HT1080 (cell line): ENCODE measurements at regions not wholly inside any gene's neighbourhood (a gene's known extent, or its start where the extent isn't known, plus 50 kb on each side); places are given as distances from the start of the nearest gene placed in this dataset. TPM values are rescaled to one million over a fixed set of nuclear protein-coding genes. Genes with fewer than 3 reads are reported as not detected.
A peak's percentile ranks its signal among the peaks of the same experiment; 100 is the strongest.

Experiments
- DNase-seq: peaks from one replicate; pipeline ENCODE4 v3.0.0-alpha.2; 2015; ENCODE audit warnings: low read depth
- small RNA-seq: library from RNA; depleted of rRNA; stranded (forward); fragments of <200 nt; gene quantifications from one replicate; pipeline ENCODE3, GENCODE V24; 2014

DNA sequence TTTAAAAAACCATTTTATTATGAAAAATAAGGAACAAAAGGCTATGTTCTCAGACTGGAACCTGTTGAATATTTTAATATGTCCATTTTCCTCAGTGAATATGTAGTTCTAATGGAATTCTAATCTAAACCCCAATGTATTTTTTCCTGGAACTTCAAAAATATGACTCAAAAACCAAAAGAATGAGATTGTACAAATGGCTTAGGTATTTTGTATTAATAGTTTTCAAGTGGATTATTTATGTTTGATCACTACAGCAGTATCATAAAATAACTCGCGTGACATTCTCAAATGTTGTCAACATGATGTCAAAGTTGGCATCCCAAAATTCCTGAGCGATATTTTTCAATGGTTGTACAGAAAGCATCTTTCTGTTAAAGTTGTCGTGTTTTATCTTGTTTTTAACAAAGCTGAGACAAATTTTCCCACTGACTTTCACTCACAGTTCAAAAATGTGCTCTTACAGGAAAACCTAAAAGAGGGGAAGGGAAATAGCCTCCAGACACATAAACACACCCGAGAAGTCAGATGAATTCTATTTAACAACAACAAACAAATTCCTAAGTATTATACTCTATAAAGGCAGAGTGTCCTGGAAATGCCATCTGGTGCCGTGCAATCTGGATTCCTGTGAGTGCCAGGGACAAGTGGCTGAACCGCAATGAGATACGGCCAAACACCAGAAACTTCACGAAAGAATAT lies 68.1 kb upstream of the TAS2R1 start:
- no peak for DNase-seq

DNA sequence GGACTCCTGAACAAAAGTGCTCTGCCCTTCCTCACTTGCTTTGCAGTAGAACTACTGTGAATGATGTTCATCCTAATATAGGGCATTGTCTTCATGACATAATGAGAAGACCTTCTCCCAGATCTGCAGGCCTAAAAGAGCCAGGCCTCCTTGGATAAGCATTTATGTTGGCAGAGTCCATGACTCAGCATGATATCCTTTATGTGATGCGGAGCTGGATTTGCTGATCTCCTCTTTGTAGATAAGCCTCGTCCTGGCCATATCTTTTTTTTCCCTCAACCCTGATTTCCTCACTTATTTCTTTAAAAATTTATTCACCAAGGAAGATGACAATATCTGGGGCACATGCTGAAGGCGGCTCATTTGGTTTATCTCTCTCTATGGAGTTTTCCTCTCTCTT lies 62.4 kb upstream of the TAS2R1 start:
- no peak for DNase-seq

DNA sequence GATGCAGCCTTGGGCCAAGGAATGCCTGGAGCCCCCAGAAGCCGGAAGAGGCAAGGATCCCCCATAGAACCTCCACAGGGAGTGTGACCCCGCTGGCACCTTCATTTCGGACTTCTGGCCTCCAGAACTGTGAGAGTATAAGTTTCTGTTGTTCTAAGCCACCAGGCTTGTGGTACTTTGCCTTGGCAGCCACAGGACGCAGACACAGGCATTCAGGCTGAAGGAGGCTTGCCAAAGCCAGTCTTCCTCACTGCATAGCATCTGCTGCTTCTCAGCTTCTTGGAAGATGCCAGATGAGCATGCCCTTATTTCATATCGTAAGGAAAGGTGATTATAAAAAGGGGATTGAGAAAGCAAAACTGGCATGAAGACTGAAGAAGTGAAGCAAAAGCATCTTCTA lies 61.1 kb upstream of the TAS2R1 start:
- no peak for DNase-seq

DNA sequence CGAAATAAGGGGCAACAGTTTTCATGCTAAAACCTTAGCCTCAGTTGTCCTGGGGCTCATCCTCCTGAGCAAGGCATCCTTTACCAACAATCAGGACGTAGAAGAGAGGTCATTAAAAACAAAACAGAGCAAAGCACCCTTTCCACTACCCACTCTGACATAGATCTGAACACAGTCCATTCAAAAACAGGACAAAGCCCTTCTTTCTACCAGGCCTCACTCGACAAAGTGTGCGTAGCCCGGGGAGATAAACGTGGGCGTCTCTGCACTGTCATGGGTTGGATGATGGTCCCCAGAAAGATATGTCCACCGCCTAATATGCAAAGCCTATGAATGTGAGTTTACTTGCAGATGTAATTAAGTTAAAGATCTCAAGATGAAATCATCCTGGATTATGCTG lies 60.6 kb upstream of the TAS2R1 start:
- no peak for DNase-seq

DNA sequence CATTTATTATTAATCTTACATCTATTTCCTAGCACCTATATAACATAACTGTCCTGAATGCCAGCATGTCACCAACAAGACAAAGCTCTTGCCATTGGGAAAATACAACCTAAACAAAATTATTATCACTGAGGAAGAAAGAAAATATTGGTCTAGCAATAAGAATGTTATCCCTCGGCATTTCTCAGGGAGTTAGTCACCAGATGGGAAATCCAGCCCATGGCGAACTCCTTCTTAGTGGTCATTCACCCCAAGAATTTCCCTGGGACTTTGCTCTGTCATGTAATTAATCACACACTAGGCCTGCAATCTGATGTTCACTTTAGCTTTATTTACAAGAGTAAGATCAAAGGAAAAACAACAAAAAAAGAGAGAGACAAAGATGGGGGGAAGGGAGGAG lies 56.1 kb upstream of the TAS2R1 start:
- DNase-seq = peak; percentile 37

DNA sequence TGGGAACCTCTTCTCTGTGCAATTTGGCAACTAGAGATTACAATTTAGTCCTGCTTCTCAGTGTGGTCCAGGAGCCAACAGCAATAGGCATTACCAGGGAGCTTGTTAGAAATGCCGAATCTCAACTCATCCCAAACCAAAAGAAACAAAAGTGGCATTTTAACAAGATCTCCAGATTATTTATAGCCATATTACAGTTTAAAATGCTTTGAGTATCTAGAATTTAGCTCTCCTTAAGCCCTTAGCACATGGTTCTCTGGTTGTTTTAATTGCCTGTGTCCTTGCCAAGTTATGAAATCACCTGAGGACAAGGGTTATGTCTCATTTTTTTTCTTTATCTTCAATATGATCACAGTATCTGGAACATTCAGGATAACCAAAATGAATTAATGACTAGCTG lies 51.6 kb upstream of the TAS2R1 start:
- DNase-seq = no peak

Small RNA genes in the stretch of these regions (small RNA-seq; reads per million reads assigned to genes)
- gene AC034229.5 (not detected), gene AC034229.6 (not detected), gene AC091905.3 (not detected), gene AC091905.4 (not detected), gene RNA5SP177 (not detected)
